Immature natural killer cell (primary cell): ENCODE measurements at regions not wholly inside any gene's neighbourhood (a gene's known extent, or its start where the extent isn't known, plus 50 kb on each side); places are given as distances from the start of the nearest gene placed in this dataset.
"Not testable (repeated sequence)": the region's sequence is repeated elsewhere in the genome, so short reads cannot be mapped to it uniquely, and the experiment has no call there.

Source experiments
- DNase-seq, 3 donors: peaks; one replicate each; pipeline ENCODE4 v3.0.0; 2022; ENCODE audit warnings: mixed read lengths in 1 of 3
- H3K27ac Mint-ChIP-seq, 6 donors: one replicate each; pipeline ENCODE4 v1.8.0; 2020; ENCODE audit warnings: mixed read lengths in 6 of 6, mild to moderate bottlenecking in 5 of 6, inconsistent platforms in 4 of 6, moderate library complexity in 3 of 6
- H3K27me3 Mint-ChIP-seq, 3 donors: one replicate each; pipeline ENCODE4 v1.8.0; 2020 to 2021; ENCODE audit warnings: low read depth in 3 of 3, mild to moderate bottlenecking in 3 of 3, mixed read lengths in 3 of 3, moderate library complexity in 3 of 3, inconsistent platforms in 1 of 3
- H3K36me3 Mint-ChIP-seq, 3 donors: one replicate each; pipeline ENCODE4 v1.8.0; 2020; ENCODE audit warnings: mixed read lengths in 3 of 3, inconsistent platforms in 2 of 3, mild to moderate bottlenecking in 2 of 3
- H3K4me1 Mint-ChIP-seq, 2 donors: one replicate each; pipeline ENCODE4 v1.8.0; 2020; ENCODE audit warnings: inconsistent platforms in 2 of 2, mild to moderate bottlenecking in 2 of 2, mixed read lengths in 2 of 2, moderate library complexity in 1 of 2
- H3K4me3 Mint-ChIP-seq, 5 donors: one replicate each; pipeline ENCODE4 v1.8.0; 2020; ENCODE audit warnings: mild to moderate bottlenecking in 5 of 5, mixed read lengths in 5 of 5, inconsistent platforms in 3 of 5, moderate library complexity in 3 of 5
- H3K9me3 Mint-ChIP-seq, 6 donors: one replicate each; pipeline ENCODE4 v1.8.0; 2020; ENCODE audit warnings: mild to moderate bottlenecking in 6 of 6, mixed read lengths in 6 of 6, inconsistent platforms in 4 of 6, moderate library complexity in 3 of 6

DNA sequence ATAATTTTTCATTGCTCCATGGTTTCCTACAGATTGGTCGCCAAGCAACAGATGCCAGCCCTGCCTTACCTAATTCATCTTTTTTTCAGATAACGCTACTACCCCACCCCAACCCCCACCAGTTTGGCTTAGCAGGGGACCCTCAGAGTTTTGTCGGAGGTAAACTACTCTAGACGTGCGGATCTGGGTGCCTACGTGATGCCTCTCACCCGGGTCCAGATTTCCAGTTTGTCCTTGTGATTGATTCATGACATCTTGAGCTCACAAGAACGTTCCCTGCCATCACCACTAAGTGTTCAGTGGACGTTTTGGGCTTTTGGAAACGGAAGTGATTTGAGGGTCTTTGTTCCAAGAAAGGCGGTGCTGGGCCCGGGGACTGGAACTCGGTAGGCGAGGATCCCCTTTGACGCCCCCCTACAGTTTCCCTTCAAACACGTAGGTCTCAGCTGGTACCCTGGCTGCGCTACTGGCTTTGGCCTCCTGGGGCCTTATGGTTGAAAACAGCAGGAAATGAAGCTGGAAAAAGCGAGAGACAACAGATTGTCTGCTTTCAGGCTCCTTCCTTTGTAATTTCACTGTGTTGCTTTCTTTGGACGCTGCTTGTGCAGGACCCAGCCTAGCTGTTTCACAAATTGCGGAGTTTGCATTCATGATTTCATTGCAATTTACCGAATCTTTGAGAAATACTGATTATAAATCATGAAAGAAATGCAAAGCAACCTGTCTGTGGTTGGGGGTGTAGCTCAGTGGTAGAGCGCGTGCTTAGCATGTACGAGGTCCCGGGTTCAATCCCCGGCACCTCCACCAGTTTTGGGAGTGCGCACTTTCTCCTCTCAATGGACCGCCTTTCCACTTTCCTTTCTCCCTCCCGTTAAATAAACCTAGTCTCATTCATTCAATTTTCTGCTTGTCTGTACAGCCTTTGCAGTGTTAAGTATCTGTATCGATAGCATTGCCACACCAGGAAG, 81.0 kb downstream of the GPX5 start:
- Mint-ChIP-seq H3K27ac (no peak overlapping the region), H3K4me1 (no peaks in the 10 kb centered on the region), H3K36me3 (no peaks in the 10 kb centered on the region), H3K27me3 (peaks cover 5 to 28% (median 20%) of the 10 kb centered on the region in 3 donors), H3K4me3 (no peak overlapping the region), H3K9me3 (peaks cover 0 to 2% (median under 1%) of the 10 kb centered on the region in 6 donors)
- no peak for DNase-seq

DNA sequence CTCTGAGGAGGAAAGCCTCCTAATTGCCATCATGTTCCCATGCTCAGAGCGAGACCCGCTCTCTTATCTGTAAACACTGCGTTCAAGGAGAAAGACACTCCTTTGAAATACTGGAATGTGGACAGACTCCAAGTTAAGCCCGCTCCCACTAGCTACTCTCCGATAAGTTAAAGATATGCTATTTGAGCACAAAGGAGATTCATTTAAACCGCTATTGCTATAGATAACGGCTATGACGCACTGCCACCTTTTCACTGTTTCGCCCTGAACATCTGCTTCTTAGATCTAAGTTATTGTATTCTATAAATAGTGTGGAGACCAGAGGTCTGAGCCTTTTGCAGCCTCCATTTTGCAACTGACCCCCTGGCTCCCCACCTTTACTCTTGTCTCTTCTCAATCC, 82.3 kb downstream of the GPX5 start:
- Mint-ChIP-seq H3K4me1 (no peaks in the 10 kb centered on the region), H3K27ac (no peak overlapping the region), H3K36me3 (no peaks in the 10 kb centered on the region), H3K4me3 (no peak overlapping the region), H3K9me3 (peaks cover 0 to 2% (median under 1%) of the 10 kb centered on the region in 6 donors), H3K27me3 (peaks cover 5 to 24% (median 20%) of the 10 kb centered on the region in 3 donors)
- DNase-seq, result no peak

- no peaks in the 10 kb centered on the region for H3K4me1 Mint-ChIP-seq
- H3K9me3 Mint-ChIP-seq, result peaks cover 0 to 6% (median under 1%) of the 10 kb centered on the region in 6 donors
- DNase-seq, result no peak
- no peak overlapping the region for H3K4me3 Mint-ChIP-seq
- H3K36me3 Mint-ChIP-seq, result no peaks in the 10 kb centered on the region
- H3K27ac Mint-ChIP-seq, result no peak overlapping the region
- peaks cover 9 to 28% (median 19%) of the 10 kb centered on the region in 3 donors for H3K27me3 Mint-ChIP-seq
Observed at GRCh38 chr6:28609672-28610071, 84.0 kb downstream of the GPX5 start.

DNA sequence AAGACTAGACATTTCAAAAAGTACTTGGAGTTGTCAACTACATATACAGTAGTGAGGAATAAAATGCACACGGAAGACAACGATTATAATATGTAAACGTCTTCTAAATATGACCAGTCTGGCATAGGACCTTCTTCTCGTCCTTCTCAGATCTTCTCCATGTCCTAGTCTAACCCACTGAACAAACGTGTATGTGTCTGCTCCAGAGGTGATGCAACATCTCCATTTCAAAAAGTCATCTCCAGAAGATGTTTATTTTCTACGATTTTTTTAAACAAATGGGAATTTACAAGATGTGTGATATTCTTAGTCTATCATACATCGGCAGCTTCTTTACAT, 89.9 kb downstream of the GPX5 start:
- H3K4me1 Mint-ChIP-seq, result no peaks in the 10 kb centered on the region
- H3K9me3 Mint-ChIP-seq, result peaks cover 3 to 9% (median 5%) of the 10 kb centered on the region in 6 donors
- no peak for DNase-seq
- H3K36me3 Mint-ChIP-seq, result no peaks in the 10 kb centered on the region
- peaks cover 5 to 24% (median 10%) of the 10 kb centered on the region in 3 donors for H3K27me3 Mint-ChIP-seq
- H3K27ac Mint-ChIP-seq, result no peak overlapping the region
- no peak overlapping the region for H3K4me3 Mint-ChIP-seq

- peaks cover 5 to 10% (median 9%) of the 10 kb centered on the region in 6 donors for H3K9me3 Mint-ChIP-seq
- H3K4me1 Mint-ChIP-seq, result no peaks in the 10 kb centered on the region
- no peaks in the 10 kb centered on the region for H3K36me3 Mint-ChIP-seq
- DNase-seq, result no peak
- no peak overlapping the region for H3K4me3 Mint-ChIP-seq
- H3K27ac Mint-ChIP-seq, result no peak overlapping the region
- peaks cover 7 to 27% (median 12%) of the 10 kb centered on the region in 3 donors for H3K27me3 Mint-ChIP-seq
Observed at GRCh38 chr6:28615955-28616747, 90.5 kb downstream of the GPX5 start.

GRCh38 chr6:28618898-28619555, 93.3 kb downstream of the GPX5 start:
- Mint-ChIP-seq H3K27ac (no peak overlapping the region), H3K4me3 (no peak overlapping the region), H3K9me3 (peaks cover 6 to 15% (median 9%) of the 10 kb centered on the region in 6 donors), H3K36me3 (no peaks in the 10 kb centered on the region), H3K27me3 (peaks cover 4 to 25% (median 12%) of the 10 kb centered on the region in 3 donors), H3K4me1 (no peaks in the 10 kb centered on the region)
- no peak for DNase-seq

DNA sequence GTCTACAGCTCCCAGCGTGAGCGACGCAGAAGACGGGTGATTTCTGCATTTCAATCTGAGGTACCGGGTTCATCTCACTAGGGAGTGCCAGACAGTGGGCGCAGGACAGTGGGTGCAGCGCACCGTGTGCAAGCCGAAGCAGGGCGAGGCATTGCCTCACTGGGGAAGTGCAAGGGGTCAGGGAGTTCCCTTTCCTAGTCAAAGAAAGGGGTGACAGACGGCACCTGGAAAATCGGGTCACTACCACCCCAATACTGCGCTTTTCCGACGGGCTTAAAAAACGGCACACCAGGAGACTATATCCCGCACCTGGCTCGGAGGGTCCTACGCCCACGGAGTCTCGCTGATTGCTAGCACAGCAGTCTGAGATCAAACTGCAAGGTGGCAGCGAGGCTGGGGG, 95.6 kb downstream of the GPX5 start:
- H3K27ac Mint-ChIP-seq, H3K36me3 Mint-ChIP-seq, DNase-seq, H3K4me1 Mint-ChIP-seq, H3K4me3 Mint-ChIP-seq: not testable (repeated sequence)
- Mint-ChIP-seq H3K27me3 (peaks cover 4 to 16% (median 12%) of the 10 kb centered on the region in 3 donors), H3K9me3 (peaks cover 5 to 15% (median 8%) of the 10 kb centered on the region in 6 donors)

GRCh38 chr6:28623242-28623641, 97.6 kb downstream of the GPX5 start:
- not testable (repeated sequence) for H3K36me3 Mint-ChIP-seq, H3K27ac Mint-ChIP-seq, DNase-seq, H3K4me1 Mint-ChIP-seq, H3K4me3 Mint-ChIP-seq
- peaks cover 4 to 13% (median 4%) of the 10 kb centered on the region in 3 donors for H3K27me3 Mint-ChIP-seq
- peaks cover 5 to 21% (median 8%) of the 10 kb centered on the region in 6 donors for H3K9me3 Mint-ChIP-seq

DNA sequence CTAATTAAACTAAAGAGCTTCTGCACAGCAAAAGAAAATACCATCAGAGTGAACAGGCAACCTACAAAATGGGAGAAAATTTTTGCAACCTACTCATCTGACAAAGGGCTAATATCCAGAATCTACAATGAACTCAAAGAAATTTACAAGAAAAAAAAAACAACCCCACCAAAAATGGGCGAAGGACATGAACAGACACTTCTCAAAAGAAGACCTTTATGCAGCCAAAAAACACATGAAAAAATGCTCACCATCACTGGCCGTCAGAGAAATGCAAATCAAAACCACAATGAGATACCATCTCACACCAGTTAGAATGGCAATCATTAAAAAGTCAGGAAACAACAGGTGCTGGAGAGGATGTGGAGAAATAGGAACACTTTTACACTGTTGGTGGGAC, 100.7 kb downstream of the GPX5 start:
- H3K27ac Mint-ChIP-seq, H3K36me3 Mint-ChIP-seq, H3K4me1 Mint-ChIP-seq, DNase-seq, H3K4me3 Mint-ChIP-seq: not testable (repeated sequence)
- Mint-ChIP-seq H3K27me3 (peaks cover 2 to 12% (median 3%) of the 10 kb centered on the region in 3 donors), H3K9me3 (peaks cover 0 to 10% (median 3%) of the 10 kb centered on the region in 6 donors)

DNA sequence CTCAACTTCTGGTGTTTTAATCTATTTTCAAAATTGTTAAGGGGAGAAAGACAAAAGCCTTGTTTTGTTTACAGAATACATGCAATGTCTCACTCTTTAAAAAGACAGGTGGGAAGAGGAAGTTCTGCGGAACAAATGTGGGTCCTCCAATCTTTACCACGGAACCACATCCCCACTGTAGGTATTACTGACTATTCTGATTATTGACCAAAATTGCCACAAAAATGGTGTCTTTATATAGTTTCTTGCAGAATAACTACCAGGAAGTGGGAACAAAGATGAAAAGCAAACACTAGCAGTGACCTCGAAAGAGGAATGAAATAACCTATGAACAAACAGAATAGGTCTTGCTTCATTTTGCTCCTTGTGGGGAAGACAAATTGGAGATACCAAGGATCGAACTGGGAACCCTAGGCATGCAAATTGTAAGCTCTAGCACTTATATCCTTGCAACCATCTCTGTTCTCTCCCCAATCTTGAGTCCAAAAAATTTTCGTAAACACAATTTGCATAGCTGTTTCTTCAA, 106.7 kb downstream of the GPX5 start:
- peaks cover 0 to 23% (median 0%) of the 10 kb centered on the region in 6 donors for H3K9me3 Mint-ChIP-seq
- peaks cover 23 to 32% (median 28%) of the 10 kb centered on the region in 3 donors for H3K27me3 Mint-ChIP-seq
- no peak overlapping the region for H3K27ac Mint-ChIP-seq
- peaks cover 0 to 4% (median 0%) of the 10 kb centered on the region in 3 donors for H3K36me3 Mint-ChIP-seq
- H3K4me1 Mint-ChIP-seq, result no peaks in the 10 kb centered on the region
- no peak overlapping the region for H3K4me3 Mint-ChIP-seq
- DNase-seq, result no peak

GRCh38 chr6:28633445-28634215, 107.9 kb downstream of the GPX5 start:
- Mint-ChIP-seq H3K27me3 (peaks cover 23 to 33% (median 28%) of the 10 kb centered on the region in 3 donors), H3K9me3 (peaks cover 0 to 18% (median 0%) of the 10 kb centered on the region in 6 donors), H3K36me3 (peaks cover 0 to 4% (median 0%) of the 10 kb centered on the region in 3 donors), H3K4me1 (no peaks in the 10 kb centered on the region), H3K4me3 (no peak overlapping the region), H3K27ac (no peak overlapping the region)
- DNase-seq, result no peak

- Mint-ChIP-seq H3K36me3 (peaks cover 0 to 4% (median 0%) of the 10 kb centered on the region in 3 donors), H3K4me3 (no peak overlapping the region), H3K27me3 (peaks cover 23 to 37% (median 28%) of the 10 kb centered on the region in 3 donors), H3K9me3 (peaks cover 0 to 18% (median 0%) of the 10 kb centered on the region in 6 donors), H3K27ac (no peak overlapping the region), H3K4me1 (no peaks in the 10 kb centered on the region)
- DNase-seq, result no peak
Observed at GRCh38 chr6:28634411-28634760, 108.7 kb downstream of the GPX5 start.
